Endothelial cell of umbilical vein (primary cell): ENCODE measurements at regions not wholly inside any gene's neighbourhood (a gene's known extent, or its start where the extent isn't known, plus 50 kb on each side); places are given as distances from the start of the nearest gene placed in this dataset.

Source experiments
- EZH2 ChIP-seq: IDR thresholded peaks from 2 replicates; pipeline ENCODE4 v1.6.1; 2012; ENCODE audit warnings: borderline replicate concordance, low read depth, mild to moderate bottlenecking, moderate library complexity, low read length, inconsistent platforms; ENCODE audit not compliant: severe bottlenecking
- JUN ChIP-seq: IDR thresholded peaks from 2 replicates; pipeline ENCODE4 v1.6.1; 2011; ENCODE audit warnings: borderline replicate concordance, low read depth; ENCODE audit not compliant: insufficient read length, insufficient read depth
- POLR2A ChIP-seq: IDR thresholded peaks from 2 replicates; pipeline ENCODE4 v1.6.1; 2012; ENCODE audit warnings: low read depth, mild to moderate bottlenecking, control low read depth, low read length
- POLR2AphosphoS5 ChIP-seq: IDR thresholded peaks from 2 replicates; pipeline ENCODE4 v1.6.1; 2012; ENCODE audit warnings: low read depth, mild to moderate bottlenecking, control low read depth, low read length, moderate library complexity; ENCODE audit not compliant: insufficient read depth
- TF ChIP-seq, protein P1 (sequence below), 2 donors: IDR thresholded peaks; 1 replicate in 1 of 2; 2 replicates in 1 of 2; pipeline ENCODE4 v1.5.1; 2011; ENCODE audit warnings: low read length in 2 of 2, mild to moderate bottlenecking in 2 of 2, moderate library complexity in 2 of 2, control low read depth in 1 of 2, inconsistent platforms in 1 of 2, low read depth in 1 of 2; ENCODE audit not compliant: insufficient read depth in 1 of 2; ENCODE audit errors: extremely low read depth in 1 of 2
- TF ChIP-seq, protein P2 (sequence below): IDR thresholded peaks from 2 replicates; pipeline ENCODE4 v1.6.1; 2011; ENCODE audit not compliant: insufficient read depth, insufficient read length

DNA sequence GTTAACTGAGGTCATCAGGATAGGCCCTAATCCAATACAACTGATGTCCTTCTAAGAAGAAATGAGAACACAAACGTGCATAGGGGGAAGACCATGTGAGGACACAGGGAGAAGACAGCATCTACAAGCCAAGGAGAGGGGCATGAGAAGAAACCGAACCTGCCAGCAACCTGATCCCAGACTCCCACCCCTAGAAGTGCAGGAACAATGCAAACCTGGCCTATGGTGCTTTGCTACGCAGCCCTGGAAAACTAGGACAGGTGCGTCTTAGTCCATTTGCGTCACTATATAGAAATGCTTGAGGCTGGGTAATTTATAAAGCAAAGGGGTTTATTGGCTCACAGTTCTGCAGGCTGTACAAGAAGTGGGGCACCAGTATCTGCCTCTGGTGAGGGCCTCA, 322.6 kb upstream of the ZNF32 start:
- TF ChIP-seq, protein P1, sequence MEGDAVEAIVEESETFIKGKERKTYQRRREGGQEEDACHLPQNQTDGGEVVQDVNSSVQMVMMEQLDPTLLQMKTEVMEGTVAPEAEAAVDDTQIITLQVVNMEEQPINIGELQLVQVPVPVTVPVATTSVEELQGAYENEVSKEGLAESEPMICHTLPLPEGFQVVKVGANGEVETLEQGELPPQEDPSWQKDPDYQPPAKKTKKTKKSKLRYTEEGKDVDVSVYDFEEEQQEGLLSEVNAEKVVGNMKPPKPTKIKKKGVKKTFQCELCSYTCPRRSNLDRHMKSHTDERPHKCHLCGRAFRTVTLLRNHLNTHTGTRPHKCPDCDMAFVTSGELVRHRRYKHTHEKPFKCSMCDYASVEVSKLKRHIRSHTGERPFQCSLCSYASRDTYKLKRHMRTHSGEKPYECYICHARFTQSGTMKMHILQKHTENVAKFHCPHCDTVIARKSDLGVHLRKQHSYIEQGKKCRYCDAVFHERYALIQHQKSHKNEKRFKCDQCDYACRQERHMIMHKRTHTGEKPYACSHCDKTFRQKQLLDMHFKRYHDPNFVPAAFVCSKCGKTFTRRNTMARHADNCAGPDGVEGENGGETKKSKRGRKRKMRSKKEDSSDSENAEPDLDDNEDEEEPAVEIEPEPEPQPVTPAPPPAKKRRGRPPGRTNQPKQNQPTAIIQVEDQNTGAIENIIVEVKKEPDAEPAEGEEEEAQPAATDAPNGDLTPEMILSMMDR (IDR thresholded peaks at IDR 0.05; ENCODE audit: extremely low read depth in 1 of 2, insufficient read depth in 1 of 2, low read depth in 1 of 2, low read length in 2 of 2) = no peak
- TF ChIP-seq POLR2AphosphoS5 (no peak), POLR2A (no peak), JUN (no peak), EZH2 (no peak)
- TF ChIP-seq, protein P2, sequence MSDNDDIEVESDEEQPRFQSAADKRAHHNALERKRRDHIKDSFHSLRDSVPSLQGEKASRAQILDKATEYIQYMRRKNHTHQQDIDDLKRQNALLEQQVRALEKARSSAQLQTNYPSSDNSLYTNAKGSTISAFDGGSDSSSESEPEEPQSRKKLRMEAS = no peak
